ENCODE measurements at regions not wholly inside any gene's neighbourhood (a gene's known extent, or its start where the extent isn't known, plus 50 kb on each side); places are given as distances from the start of the nearest gene placed in this dataset.
"Not testable (repeated sequence)": the region's sequence is repeated elsewhere in the genome, so short reads cannot be mapped to it uniquely, and the experiment has no call there.

GRCh38 chr2:82256983-82257632 lies 1952.6 kb upstream of the LRRTM1 start:
- DNase-seq (ENCODE audit: low read depth in 2 of 2) = no peak

GRCh38 chr2:82256288-82256687 lies 1951.7 kb upstream of the LRRTM1 start:
- no peak for DNase-seq (ENCODE audit: low read depth in 2 of 2)

- DNase-seq (ENCODE audit: low read depth in 2 of 2) = no peak
These were observed 1950.2 kb upstream of the LRRTM1 start for GRCh38 chr2:82254728-82255127.

- no peak for DNase-seq (ENCODE audit: low read depth in 2 of 2)
These were observed 1941.7 kb upstream of the LRRTM1 start for GRCh38 chr2:82246220-82246775.

- DNase-seq (ENCODE audit: low read depth in 2 of 2) = no peak
These were observed 1934.6 kb upstream of the LRRTM1 start for GRCh38 chr2:82239176-82239575.

- DNase-seq (ENCODE audit: low read depth in 2 of 2) = no peak
These were observed 1933.6 kb upstream of the LRRTM1 start for GRCh38 chr2:82237994-82238662.

- DNase-seq (ENCODE audit: low read depth in 2 of 2) = no peak
These were observed 1929.8 kb upstream of the LRRTM1 start for GRCh38 chr2:82234283-82234874.

GRCh38 chr2:82233806-82234205 lies 1929.3 kb upstream of the LRRTM1 start:
- no peak for DNase-seq (ENCODE audit: low read depth in 2 of 2)

- no peak for DNase-seq (ENCODE audit: low read depth in 2 of 2)
These were observed 1925.9 kb upstream of the LRRTM1 start for GRCh38 chr2:82230406-82230805.

GRCh38 chr2:82226441-82226840 lies 1921.9 kb upstream of the LRRTM1 start:
- DNase-seq (ENCODE audit: low read depth in 2 of 2) = no peak

- DNase-seq (ENCODE audit: low read depth in 2 of 2) = no peak
These were observed 1919.9 kb upstream of the LRRTM1 start for GRCh38 chr2:82224301-82224940.

GRCh38 chr2:82215212-82215611 lies 1910.7 kb upstream of the LRRTM1 start:
- DNase-seq (ENCODE audit: low read depth in 2 of 2) = no peak

GRCh38 chr2:82199493-82199852 lies 1894.9 kb upstream of the LRRTM1 start:
- no peak for DNase-seq (ENCODE audit: low read depth in 2 of 2)

GRCh38 chr2:82198809-82199492 lies 1894.4 kb upstream of the LRRTM1 start:
- DNase-seq (ENCODE audit: low read depth in 2 of 2) = no peak

- DNase-seq (ENCODE audit: low read depth in 2 of 2) = no peak
These were observed 1877.7 kb upstream of the LRRTM1 start for GRCh38 chr2:82182270-82182669.

GRCh38 chr2:82175210-82175609 lies 1870.7 kb upstream of the LRRTM1 start:
- not testable (repeated sequence) for DNase-seq (ENCODE audit: low read depth in 2 of 2)

- no peak for DNase-seq (ENCODE audit: low read depth in 2 of 2)
These were observed 1867.9 kb upstream of the LRRTM1 start for GRCh38 chr2:82172483-82172882.

- no peak for DNase-seq (ENCODE audit: low read depth in 2 of 2)
These were observed 1864.8 kb upstream of the LRRTM1 start for GRCh38 chr2:82169379-82169778.

- no peak for DNase-seq (ENCODE audit: low read depth in 2 of 2)
These were observed 1860.8 kb upstream of the LRRTM1 start for GRCh38 chr2:82165377-82165776.

- no peak for DNase-seq (ENCODE audit: low read depth in 2 of 2)
These were observed 1853.6 kb upstream of the LRRTM1 start for GRCh38 chr2:82158150-82158549.

GRCh38 chr2:82155469-82155868 lies 1850.9 kb upstream of the LRRTM1 start:
- no peak for DNase-seq (ENCODE audit: low read depth in 2 of 2)

GRCh38 chr2:82143343-82143742 lies 1838.8 kb upstream of the LRRTM1 start:
- DNase-seq (ENCODE audit: low read depth in 2 of 2) = no peak
